GM19023 (cell line): ENCODE measurements at regions not wholly inside any gene's neighbourhood (a gene's known extent, or its start where the extent isn't known, plus 50 kb on each side); places are given as distances from the start of the nearest gene placed in this dataset.

Experiments used
- ATAC-seq: cut with Tn5 transposase; IDR thresholded peaks from one replicate; pipeline ENCODE4 v1.9.1; 2021; ENCODE audit warnings: mild to moderate bottlenecking, moderate library complexity; ENCODE audit not compliant: unreplicated experiment

GRCh38 chr6:137434640-137435039 lies 59.6 kb downstream of the OLIG3 start:
- no peak for ATAC-seq

- peak; percentile 72 for ATAC-seq
Observed at GRCh38 chr6:137432054-137432611, 62.1 kb downstream of the OLIG3 start.

- no peak for ATAC-seq
Observed at GRCh38 chr6:137430954-137431353, 63.2 kb downstream of the OLIG3 start.

GRCh38 chr6:137427656-137428290 lies 66.4 kb downstream of the OLIG3 start:
- ATAC-seq = no peak

GRCh38 chr6:137426007-137426689 lies 68.0 kb downstream of the OLIG3 start:
- ATAC-seq = no peak

- no peak for ATAC-seq
Observed at GRCh38 chr6:137424251-137424650, 69.9 kb downstream of the OLIG3 start.

GRCh38 chr6:137423451-137424168 lies 70.6 kb downstream of the OLIG3 start:
- ATAC-seq = no peak

- ATAC-seq = no peak
Observed at GRCh38 chr6:137417396-137417795, 76.8 kb downstream of the OLIG3 start.

- ATAC-seq = no peak
Observed at GRCh38 chr6:137416376-137417109, 77.7 kb downstream of the OLIG3 start.

- no peak for ATAC-seq
Observed at GRCh38 chr6:137415834-137416190, 78.4 kb downstream of the OLIG3 start.

GRCh38 chr6:137415127-137415833 lies 78.9 kb downstream of the OLIG3 start:
- peak; percentile 93 for ATAC-seq

GRCh38 chr6:137414599-137414998 lies 79.6 kb downstream of the OLIG3 start:
- ATAC-seq = no peak

GRCh38 chr6:137413482-137413881 lies 80.7 kb downstream of the OLIG3 start:
- no peak for ATAC-seq

GRCh38 chr6:137412562-137412961 lies 81.6 kb downstream of the OLIG3 start:
- ATAC-seq = no peak

- ATAC-seq = no peak
Observed at GRCh38 chr6:137409266-137409777, 84.9 kb downstream of the OLIG3 start.

GRCh38 chr6:137407816-137408215 lies 86.4 kb downstream of the OLIG3 start:
- no peak for ATAC-seq

GRCh38 chr6:137405806-137406205 lies 88.4 kb downstream of the OLIG3 start:
- ATAC-seq = no peak

- no peak for ATAC-seq
Observed at GRCh38 chr6:137403855-137404254, 90.3 kb downstream of the OLIG3 start.

- no peak for ATAC-seq
Observed at GRCh38 chr6:137403443-137403842, 90.8 kb downstream of the OLIG3 start.

- ATAC-seq = no peak
Observed at GRCh38 chr6:137402143-137402680, 92.0 kb downstream of the OLIG3 start.
